Activated T-cell treated with anti-CD3 and anti-CD28 coated beads, Interleukin-2, amount 50 U/mL, for 48 hours (primary cell): ENCODE measurements at regions not wholly inside any gene's neighbourhood (a gene's known extent, or its start where the extent isn't known, plus 50 kb on each side); places are given as distances from the start of the nearest gene placed in this dataset.
A peak's percentile ranks its signal among the peaks of the same experiment; 100 is the strongest.
"Not testable (repeated sequence)": the region's sequence is repeated elsewhere in the genome, so short reads cannot be mapped to it uniquely, and the experiment has no call there.

Source experiments
- DNase-seq, 2 experiments: peaks; one replicate each; pipeline ENCODE4 v3.0.0-alpha.2; 2020

GRCh38 chr16:58821886-58822285 lies 87.8 kb upstream of the GOT2 start:
- no peak for DNase-seq

- DNase-seq, result no peak
Measured at GRCh38 chr16:58820411-58820810, 86.3 kb upstream of the GOT2 start.

- DNase-seq, result no peak
Measured at GRCh38 chr16:58815181-58815888, 81.2 kb upstream of the GOT2 start.

- DNase-seq, result peak; percentile 30 to 37
Measured at GRCh38 chr16:58814348-58814801, 80.3 kb upstream of the GOT2 start.

- no peak for DNase-seq
Measured at GRCh38 chr16:58809213-58809612, 75.1 kb upstream of the GOT2 start.

- no peak for DNase-seq
Measured at GRCh38 chr16:58807276-58807675, 73.2 kb upstream of the GOT2 start.

GRCh38 chr16:58801838-58802237 lies 67.7 kb upstream of the GOT2 start:
- DNase-seq, result no peak

- no peak for DNase-seq
Measured at GRCh38 chr16:58797137-58797801, 63.2 kb upstream of the GOT2 start.

- DNase-seq, result no peak
Measured at GRCh38 chr16:58793366-58793765, 59.2 kb upstream of the GOT2 start.

GRCh38 chr16:58792188-58792587 lies 58.1 kb upstream of the GOT2 start:
- no peak for DNase-seq

GRCh38 chr16:58790816-58791557 lies 56.9 kb upstream of the GOT2 start:
- not testable (repeated sequence) for DNase-seq

- DNase-seq, result no peak
Measured at GRCh38 chr16:58789351-58789750, 55.2 kb upstream of the GOT2 start.
